ENCODE measurements at regions not wholly inside any gene's neighbourhood (a gene's known extent, or its start where the extent isn't known, plus 50 kb on each side); places are given as distances from the start of the nearest gene placed in this dataset.
"Not testable (repeated sequence)": the region's sequence is repeated elsewhere in the genome, so short reads cannot be mapped to it uniquely, and the experiment has no call there.

DNA sequence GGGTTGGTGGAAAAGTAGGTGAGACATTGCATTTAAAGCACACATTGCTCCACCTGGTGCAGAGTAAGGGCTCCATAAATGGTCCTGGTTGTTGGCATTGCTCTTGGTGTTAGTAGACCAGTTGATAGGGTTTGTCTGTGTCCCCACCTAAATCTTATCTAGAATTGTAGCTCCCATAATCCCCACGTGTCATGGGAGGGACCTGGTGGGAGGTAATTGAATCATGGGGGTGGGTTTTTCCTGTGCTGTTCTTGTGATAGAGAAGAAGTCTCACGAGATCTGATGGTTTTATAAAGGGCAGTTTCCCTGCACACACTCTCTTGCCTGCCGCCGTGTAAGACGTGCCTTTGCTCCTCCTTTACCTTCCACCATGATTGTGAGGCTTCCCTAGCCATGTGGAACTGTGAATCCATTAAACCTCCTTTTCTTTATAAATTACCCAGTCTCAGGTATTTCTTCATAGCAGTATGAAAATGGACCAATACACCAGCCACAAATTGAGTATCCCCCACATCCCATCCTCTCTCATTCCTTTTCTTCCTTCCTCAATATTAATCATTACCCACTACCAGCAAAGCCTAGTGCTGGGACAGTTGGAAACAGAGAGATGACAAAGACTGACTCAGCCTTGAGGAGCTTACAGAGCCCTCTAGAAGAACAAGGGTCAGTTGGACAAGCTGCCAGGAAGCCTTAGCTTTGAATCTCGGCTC lies 285.9 kb upstream of the CRY1 start:
- TF ChIP-seq, protein P1, sequence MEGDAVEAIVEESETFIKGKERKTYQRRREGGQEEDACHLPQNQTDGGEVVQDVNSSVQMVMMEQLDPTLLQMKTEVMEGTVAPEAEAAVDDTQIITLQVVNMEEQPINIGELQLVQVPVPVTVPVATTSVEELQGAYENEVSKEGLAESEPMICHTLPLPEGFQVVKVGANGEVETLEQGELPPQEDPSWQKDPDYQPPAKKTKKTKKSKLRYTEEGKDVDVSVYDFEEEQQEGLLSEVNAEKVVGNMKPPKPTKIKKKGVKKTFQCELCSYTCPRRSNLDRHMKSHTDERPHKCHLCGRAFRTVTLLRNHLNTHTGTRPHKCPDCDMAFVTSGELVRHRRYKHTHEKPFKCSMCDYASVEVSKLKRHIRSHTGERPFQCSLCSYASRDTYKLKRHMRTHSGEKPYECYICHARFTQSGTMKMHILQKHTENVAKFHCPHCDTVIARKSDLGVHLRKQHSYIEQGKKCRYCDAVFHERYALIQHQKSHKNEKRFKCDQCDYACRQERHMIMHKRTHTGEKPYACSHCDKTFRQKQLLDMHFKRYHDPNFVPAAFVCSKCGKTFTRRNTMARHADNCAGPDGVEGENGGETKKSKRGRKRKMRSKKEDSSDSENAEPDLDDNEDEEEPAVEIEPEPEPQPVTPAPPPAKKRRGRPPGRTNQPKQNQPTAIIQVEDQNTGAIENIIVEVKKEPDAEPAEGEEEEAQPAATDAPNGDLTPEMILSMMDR (conservative IDR thresholded peaks at IDR 0.05 in 1 of 2, IDR thresholded peaks at IDR 0.05 in 1 of 2; ENCODE audit: low read depth in 1 of 2, low read length in 2 of 2), result not testable (repeated sequence)
- TF ChIP-seq EZH2 (IDR thresholded peaks at IDR 0.05; ENCODE audit: low read length, missing control alignments), result not testable (repeated sequence)

All from fibroblast of lung (primary cell).